Pancreas (tissue), 10 donors: ENCODE measurements at regions not wholly inside any gene's neighbourhood (a gene's known extent, or its start where the extent isn't known, plus 50 kb on each side); places are given as distances from the start of the nearest gene placed in this dataset.
A peak's percentile ranks its signal among the peaks of the same experiment; 100 is the strongest.

ENCODE experiments used
- ATAC-seq, 4 donors: fragments of 200-7000 bp; cut with Tn5 transposase; one replicate each; pipeline versions ENCODE4 v1.8.0 to v1.9.1; 2020; ENCODE audit warnings: mild to moderate bottlenecking in 4 of 4, moderate library complexity in 4 of 4
- DNase-seq, 6 donors: peaks; one replicate each; pipeline ENCODE4 v3.0.0-alpha.2; 2020
- FAIRE-seq: peaks from 2 replicates; lab custom pipeline; 2012; peaks lifted over from hg19 to GRCh38; lab: Jason Lieb, UNC
- H3K27ac ChIP-seq, 4 donors: fragments of 200-600 bp; sonication (generic); 1 replicate in 3 of 4; 2 replicates in 1 of 4; pipeline versions ENCODE4 v1.5.0 to v1.8.0; 2020
- H3K27me3 ChIP-seq, 4 donors: fragments of 200-600 bp; one replicate each; pipeline ENCODE4 v1.8.0; 2021
- H3K36me3 ChIP-seq, 3 donors: fragments of 200-600 bp; sonication (generic) in 1 of 3; one replicate each; pipeline versions ENCODE4 v1.5.0 to v1.8.0; 2020 to 2021
- H3K4me1 ChIP-seq, 3 donors: fragments of 200-600 bp; one replicate each; pipeline ENCODE4 v1.8.0; 2021
- H3K4me3 ChIP-seq, 4 donors: fragments of 200-600 bp; sonication (generic) in 2 of 4; one replicate each; pipeline versions ENCODE4 v1.5.0 to v1.8.0; 2020 to 2021
- H3K9me3 ChIP-seq, 4 donors: fragments of 200-600 bp; one replicate each; pipeline ENCODE4 v1.8.0; 2021
- WGBS, 2 donors: extraction: QIAGEN DNeasy Blood & Tissue Kit; methylation state at CpG; one replicate each; pipeline ENCODE4 v1.1.7; 2013; 5-methylcytosine and 5-hydroxymethylcytosine counted together
- intact Hi-C, 3 donors: fragments of 100-400 bp; cut with DNase I; formaldehyde crosslinking; loops; one replicate each; pipeline versions ENCODE4 v1.11.1 to v1.14.2; 2022
- TF ChIP-seq, protein P1 (sequence below), 4 donors: fragments of 200-600 bp; sonication (generic) in 3 of 4; IDR thresholded peaks; one replicate each; pipeline versions ENCODE4 v1.5.0 to v1.8.0; 2021; ENCODE audit warnings: antibody characterized with exemption in 4 of 4
- donor health status: healthy with polysubstance abuse.
- donor health status: DM: no; HTN: no; CAD: no; lungs with moderate emphysema.
- donor health status: DM: no; HTN: no; CAD: no.
- donor health status: control.
- donor health status: control.
- donor health status: Bipolar disorder and iron deficiency.
- donor health status: DM: yes; HTN: yes; CAD: no.
- donor health status: DM: no; HTN: no; CAD: no.
- donor health status: DM: no; HTN: no; CAD: no.
- donor health status: DM: yes; HTN: yes; CAD: no.

DNA sequence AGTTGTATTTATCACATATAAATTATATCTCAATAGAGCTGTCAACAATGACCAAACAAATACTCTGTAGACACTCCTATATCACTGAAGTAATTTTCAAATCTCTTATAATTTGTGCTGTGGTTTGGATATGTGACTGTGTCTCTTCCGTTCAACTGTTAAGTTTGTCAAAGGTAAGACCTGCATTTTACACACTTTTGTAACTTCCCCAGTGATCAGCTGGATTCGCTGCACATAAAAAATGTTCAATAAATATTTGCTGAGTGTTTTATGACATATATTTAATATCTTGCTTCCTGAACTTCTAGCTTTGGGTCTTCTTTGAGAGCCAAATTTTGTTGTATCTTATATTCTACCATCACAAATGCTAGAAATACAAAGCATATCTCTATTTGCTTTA is 57.3 kb upstream of the ROCK1 start:
- Histone ChIP-seq H3K36me3 (no peaks in the 10 kb centered on the region), H3K4me3 (no peak overlapping the region), H3K4me1 (no peaks in the 10 kb centered on the region), H3K9me3 (no peaks in the 10 kb centered on the region), H3K27me3 (no peaks in the 10 kb centered on the region), H3K27ac (no peak overlapping the region)
- DNase-seq: no peak
- intact Hi-C loops: no loop called here
- WGBS, 2 donors: 73 to 74% methylated on average over 2 of the region's 2 CpGs
- no peak for FAIRE-seq
- TF ChIP-seq, protein P1, sequence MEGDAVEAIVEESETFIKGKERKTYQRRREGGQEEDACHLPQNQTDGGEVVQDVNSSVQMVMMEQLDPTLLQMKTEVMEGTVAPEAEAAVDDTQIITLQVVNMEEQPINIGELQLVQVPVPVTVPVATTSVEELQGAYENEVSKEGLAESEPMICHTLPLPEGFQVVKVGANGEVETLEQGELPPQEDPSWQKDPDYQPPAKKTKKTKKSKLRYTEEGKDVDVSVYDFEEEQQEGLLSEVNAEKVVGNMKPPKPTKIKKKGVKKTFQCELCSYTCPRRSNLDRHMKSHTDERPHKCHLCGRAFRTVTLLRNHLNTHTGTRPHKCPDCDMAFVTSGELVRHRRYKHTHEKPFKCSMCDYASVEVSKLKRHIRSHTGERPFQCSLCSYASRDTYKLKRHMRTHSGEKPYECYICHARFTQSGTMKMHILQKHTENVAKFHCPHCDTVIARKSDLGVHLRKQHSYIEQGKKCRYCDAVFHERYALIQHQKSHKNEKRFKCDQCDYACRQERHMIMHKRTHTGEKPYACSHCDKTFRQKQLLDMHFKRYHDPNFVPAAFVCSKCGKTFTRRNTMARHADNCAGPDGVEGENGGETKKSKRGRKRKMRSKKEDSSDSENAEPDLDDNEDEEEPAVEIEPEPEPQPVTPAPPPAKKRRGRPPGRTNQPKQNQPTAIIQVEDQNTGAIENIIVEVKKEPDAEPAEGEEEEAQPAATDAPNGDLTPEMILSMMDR (IDR thresholded peaks at IDR 0.05): no peak
- ATAC-seq: no peak

DNA sequence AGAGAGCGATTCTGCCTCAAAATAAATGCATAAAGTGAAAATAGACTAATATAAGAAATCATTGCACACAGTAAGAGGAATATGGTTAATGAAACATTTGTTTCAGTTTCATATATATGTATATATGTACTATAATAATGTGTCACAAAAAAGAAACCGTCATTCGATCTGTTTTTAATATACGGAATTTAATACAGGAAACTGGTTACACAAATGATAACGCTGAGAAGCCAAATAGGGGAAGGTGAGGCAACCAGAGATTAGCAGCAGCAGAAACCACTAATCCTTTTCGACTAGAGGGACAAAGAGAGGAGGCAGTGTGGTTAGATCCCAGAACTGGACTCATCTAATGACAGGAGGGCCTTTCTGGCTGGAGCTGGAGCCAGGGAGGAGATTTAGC is 64.2 kb upstream of the GREB1L start:
- ATAC-seq: no peak
- Histone ChIP-seq H3K27ac (no peak overlapping the region), H3K4me3 (no peak overlapping the region), H3K36me3 (no peaks in the 10 kb centered on the region), H3K27me3 (no peaks in the 10 kb centered on the region), H3K9me3 (no peaks in the 10 kb centered on the region), H3K4me1 (peaks cover 0 to 5% (median 0%) of the 10 kb centered on the region in 3 donors)
- no peak for FAIRE-seq
- intact Hi-C loops: no loop called here
- no peak for DNase-seq
- WGBS, 2 donors: 76 to 90% methylated on average over 6 of the region's 6 CpGs
- TF ChIP-seq, protein P1 (IDR thresholded peaks at IDR 0.05): no peak

DNA sequence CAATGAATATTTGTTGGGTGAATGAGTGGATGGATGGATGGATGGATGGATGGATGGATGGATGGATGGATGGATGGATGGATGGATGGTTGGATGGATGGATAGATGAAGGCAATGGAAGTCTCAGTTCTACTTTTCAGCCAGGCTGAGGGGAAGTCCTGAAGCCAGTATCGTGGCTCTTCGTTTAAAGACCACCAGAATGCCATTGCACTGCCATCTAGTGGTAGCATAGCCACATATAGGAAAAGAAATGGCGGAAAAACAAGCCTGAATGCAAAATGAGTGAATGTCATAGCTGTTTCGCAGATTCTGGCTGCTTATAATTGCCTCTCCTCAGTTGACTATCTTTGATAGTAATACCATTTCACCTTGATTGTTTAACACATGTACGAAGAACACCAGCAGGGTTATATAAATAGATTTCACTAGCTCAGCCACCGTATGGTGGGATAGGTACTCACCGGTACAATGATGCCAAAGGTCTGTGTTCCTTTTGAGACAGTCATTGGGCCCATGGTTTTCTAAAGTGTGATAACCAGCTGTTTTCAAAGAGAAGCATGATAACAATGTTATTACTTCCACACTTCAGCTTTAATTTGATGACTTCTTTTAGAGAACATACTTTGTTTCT is 62.3 kb upstream of the GREB1L start:
- DNase-seq (peak in 3 of 6 donors; percentile 10 to 34 (median 29)), FAIRE-seq (no peak), ATAC-seq (peak; percentile 40 to 89 (median 85))
- no peaks in the 10 kb centered on the region for H3K9me3 ChIP-seq
- TF ChIP-seq, protein P1 (IDR thresholded peaks at IDR 0.05): peak; percentile 31 to 53 (median 42)
- H3K4me1 ChIP-seq: peaks cover 0 to 5% (median 0%) of the 10 kb centered on the region in 3 donors
- H3K27ac ChIP-seq: no peak overlapping the region
- 17 to 20% methylated on average over 7 of the region's 7 CpGs for WGBS, 2 donors
- H3K4me3 ChIP-seq: no peak overlapping the region
- intact Hi-C loops: no loop called here
- no peaks in the 10 kb centered on the region for H3K27me3 ChIP-seq
- no peaks in the 10 kb centered on the region for H3K36me3 ChIP-seq

DNA sequence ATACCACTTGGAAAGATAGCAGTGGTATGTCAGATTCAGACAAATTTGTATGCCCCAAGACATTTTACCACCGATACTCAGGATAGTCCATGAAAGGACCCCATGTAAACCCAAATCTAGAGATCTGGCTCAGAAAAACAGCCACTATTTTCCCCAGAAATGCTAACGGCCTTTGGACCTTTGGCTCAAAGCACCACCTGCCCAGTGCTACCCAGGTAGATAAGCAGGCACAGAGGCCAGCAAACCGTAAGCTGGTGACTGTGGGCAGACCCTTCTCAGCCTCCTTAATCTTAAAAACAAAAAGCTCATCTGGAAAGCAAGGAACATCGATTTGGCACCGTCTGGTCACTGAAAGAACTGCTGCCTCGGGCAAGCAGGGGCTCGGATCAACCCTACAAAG is 61.4 kb upstream of the GREB1L start:
- 24 to 32% methylated on average over 7 of the region's 7 CpGs for WGBS, 2 donors

DNA sequence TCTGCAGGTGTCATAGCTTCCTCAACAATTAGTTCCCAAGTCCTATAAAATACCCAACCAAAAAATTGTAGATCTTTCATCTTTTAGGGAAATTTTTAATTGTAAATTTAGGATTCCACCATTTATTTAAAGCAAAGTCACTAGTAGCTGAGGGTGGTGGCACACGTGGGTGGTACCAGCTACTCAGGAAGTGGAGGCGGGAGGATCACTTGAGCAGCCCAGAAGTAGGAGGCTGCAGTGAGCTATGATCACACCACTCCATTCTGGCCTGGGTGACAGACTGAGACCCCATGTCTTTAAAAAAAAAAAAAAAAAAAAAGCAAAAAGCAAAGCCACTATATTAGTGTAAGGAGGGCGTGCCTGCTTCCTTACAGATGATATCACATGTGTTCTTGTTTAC is 60.3 kb upstream of the GREB1L start:
- Histone ChIP-seq H3K36me3 (no peaks in the 10 kb centered on the region), H3K27ac (no peak overlapping the region), H3K4me1 (peaks cover 0 to 5% (median 0%) of the 10 kb centered on the region in 3 donors), H3K4me3 (no peak overlapping the region), H3K27me3 (no peaks in the 10 kb centered on the region), H3K9me3 (no peaks in the 10 kb centered on the region)
- ATAC-seq (no peak), DNase-seq (no peak), FAIRE-seq (no peak)
- TF ChIP-seq, protein P1 (IDR thresholded peaks at IDR 0.05): no peak
- 86 to 92% methylated on average over 3 of the region's 3 CpGs for WGBS, 2 donors
- intact Hi-C loops: no loop called here

More for the DNA sequence above, 61.4 kb upstream of the GREB1L start:
- H3K9me3 ChIP-seq: no peaks in the 10 kb centered on the region
- H3K27me3 ChIP-seq: no peaks in the 10 kb centered on the region
- FAIRE-seq (no peak), ATAC-seq (peak in 3 of 4 donors; percentile 62 to 76 (median 70)), DNase-seq (no peak)
- H3K36me3 ChIP-seq: no peaks in the 10 kb centered on the region
- intact Hi-C loops: no loop called here
- peaks cover 0 to 5% (median 0%) of the 10 kb centered on the region in 3 donors for H3K4me1 ChIP-seq
- TF ChIP-seq, protein P1 (IDR thresholded peaks at IDR 0.05): no peak
- no peak overlapping the region for H3K4me3 ChIP-seq
- no peak overlapping the region for H3K27ac ChIP-seq
